Fibroblast of peridontal ligament (primary cell): ENCODE measurements at regions not wholly inside any gene's neighbourhood (a gene's known extent, or its start where the extent isn't known, plus 50 kb on each side); places are given as distances from the start of the nearest gene placed in this dataset.
"Not testable (repeated sequence)": the region's sequence is repeated elsewhere in the genome, so short reads cannot be mapped to it uniquely, and the experiment has no call there.

Experiments used
- DNase-seq: peaks from one replicate; pipeline ENCODE4 v3.0.0-alpha.2; 2010; ENCODE audit errors: extremely low read depth

DNA sequence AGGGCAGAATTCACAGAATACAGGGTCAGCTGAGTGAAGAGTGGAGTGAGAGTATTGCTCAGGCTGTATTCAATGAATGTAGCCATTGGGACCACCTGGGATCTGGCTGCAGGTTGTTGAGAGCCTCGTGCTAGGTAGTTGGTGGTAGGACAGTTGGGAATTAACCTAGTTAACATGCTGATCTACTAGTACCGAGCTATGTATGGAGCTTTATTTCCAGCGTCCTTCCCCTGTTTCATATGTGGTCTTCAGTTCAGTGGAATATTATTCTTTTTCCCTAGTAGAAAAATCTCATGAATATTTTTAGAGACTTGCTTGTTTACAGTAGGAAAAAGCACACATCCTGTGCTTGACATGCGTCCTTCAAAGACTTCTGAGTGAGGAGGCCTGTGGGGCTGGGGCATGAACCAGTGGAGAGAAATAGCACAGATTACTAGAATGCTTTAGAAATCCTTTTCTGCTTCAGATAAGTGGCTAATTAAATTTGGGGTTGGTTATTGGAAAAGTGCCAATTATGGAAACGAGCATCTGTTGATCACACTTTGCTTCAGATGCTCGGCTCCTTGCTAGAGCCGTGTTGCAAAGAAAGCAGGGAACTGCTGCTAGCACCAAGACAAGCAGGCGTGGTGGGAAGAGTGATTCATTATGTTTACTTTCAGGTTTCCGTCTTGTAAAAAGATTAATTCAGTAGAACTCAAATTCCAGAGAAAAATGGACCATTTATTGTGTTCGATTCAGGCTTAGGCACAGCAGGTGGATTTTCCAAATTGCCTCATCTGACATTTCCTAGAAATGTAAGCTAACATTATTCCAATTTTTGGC lies 53.6 kb downstream of the ARF6 start:
- DNase-seq = peak; percentile 79

DNA sequence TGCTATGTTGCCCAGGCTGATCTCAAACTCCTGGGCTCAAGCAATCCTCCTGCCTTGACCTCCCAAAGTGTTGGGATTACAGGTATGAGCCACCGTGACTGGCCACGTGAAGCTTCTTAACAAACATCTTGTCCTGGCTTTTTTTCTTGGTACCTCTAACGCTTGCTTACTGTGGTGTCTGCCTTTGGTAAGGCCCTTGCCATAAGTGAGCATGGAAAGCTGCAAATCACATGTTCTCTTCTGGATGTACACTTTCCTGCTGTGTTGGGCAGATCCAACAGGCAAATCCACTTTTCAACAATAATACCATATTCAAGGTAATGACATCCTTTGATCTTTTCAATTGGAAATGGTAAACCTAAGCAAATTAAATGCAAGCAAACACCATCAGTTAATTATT lies 54.6 kb downstream of the ARF6 start:
- DNase-seq = no peak

DNA sequence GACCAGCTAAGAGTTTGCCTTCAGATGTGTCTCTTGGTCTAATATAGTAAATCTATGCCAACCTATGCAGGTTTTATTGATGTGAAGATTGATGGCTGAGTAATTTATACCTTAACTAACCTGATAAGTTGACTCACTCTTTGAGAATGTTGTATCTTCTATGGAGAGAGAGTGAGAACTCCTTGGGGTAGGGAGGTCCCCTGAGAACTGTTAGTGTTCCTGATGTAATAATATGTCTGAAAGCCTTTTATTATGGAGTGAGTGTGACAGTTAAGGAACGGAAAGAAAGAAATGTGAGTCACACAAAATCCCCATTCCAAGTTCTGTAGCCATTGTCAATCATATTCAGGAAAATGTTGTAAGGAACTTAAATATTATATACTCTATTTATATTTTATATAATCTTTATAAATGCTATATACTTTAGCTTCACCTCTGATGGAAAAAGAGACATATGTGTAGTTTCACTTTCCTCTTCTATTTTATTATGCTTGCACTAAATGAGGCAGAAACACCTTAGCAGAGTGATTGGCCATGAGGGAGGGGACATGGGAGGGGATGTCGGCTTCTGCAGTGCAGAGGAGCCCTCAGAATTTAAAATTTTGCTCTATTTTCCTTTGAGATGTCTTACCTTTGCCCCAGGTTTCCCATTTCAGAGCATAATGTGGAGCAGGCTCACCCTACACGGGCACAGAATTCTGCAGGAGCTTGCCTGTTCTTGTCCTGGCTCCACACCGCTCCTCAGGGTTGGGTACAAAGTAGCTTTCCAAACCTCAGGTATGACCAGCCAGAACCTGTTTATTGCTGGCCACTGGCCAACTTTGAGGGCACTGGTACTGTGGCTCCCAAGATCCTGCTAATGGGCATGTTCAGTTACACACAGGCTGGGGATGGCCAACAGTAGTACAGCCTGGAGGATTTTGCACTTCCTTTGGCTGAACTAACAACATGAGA lies 57.7 kb downstream of the ARF6 start:
- DNase-seq = no peak

DNA sequence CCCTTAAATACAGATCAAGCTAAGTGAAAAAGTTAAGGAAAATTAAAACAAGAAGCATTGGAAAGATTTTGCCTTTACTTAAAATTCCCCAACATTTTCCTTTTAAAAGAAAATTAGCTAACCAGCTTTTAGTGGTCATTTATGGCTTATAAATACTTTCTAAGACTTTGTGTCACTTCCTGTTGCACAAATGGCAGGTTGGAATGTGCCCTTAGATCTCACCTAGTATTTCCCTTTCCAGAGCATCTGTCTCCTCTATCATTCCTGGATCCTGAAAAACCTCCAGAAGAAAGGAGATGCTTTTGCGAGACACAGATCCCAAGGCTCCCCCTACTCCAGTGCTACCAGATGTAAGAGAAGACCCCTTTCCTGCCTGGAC lies 58.3 kb downstream of the ARF6 start:
- no peak for DNase-seq

DNA sequence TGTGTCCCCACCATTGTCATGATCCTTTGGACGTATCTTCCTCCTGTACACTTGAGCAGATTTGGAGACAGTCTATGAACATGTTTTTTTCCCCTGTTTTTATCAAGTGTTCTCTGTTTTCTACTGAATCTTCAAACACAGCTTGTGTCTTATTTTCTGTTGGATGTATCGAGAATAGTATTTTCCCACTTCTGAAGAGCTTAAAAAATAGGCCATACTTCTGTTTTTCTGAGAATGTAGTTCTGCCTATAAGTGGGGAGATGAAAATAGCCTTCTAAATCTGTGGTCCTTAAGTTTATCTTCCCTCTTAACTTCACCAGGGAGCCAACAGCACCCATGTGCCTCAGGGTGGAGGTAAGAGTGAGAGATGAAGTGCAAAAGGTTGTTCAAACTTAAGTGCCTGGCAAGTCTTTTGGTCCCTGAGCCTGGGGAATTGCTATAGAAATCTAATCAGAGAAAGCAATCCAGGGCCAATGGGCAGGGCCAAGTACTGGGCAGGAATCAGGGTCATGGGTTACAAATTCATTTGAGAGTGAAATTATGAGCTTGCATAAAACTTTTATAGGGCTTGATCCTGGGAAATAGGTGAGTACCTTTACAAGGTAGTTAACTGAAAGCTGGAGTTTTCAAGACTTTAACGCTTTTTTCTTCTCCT lies 58.9 kb downstream of the ARF6 start:
- no peak for DNase-seq

DNA sequence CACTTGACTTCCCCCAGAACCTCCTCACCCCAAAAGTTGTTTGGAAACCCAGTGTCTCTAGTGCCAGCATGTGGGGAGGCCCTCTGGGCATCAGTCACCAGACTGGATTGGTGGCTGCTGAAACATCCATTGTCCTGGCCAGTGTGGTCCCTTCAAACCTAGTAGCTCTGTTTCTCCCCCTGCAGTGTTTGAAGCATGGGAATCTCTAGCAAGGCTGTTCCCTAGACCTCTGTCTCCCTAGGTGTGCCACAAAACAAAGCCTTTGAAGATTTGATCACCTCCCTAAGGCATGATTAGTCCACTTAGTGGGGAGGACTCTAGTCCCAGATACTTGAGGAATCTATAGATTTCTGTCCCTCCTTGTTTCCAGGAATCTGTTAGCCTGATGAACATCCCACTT lies 60.3 kb downstream of the ARF6 start:
- no peak for DNase-seq

DNA sequence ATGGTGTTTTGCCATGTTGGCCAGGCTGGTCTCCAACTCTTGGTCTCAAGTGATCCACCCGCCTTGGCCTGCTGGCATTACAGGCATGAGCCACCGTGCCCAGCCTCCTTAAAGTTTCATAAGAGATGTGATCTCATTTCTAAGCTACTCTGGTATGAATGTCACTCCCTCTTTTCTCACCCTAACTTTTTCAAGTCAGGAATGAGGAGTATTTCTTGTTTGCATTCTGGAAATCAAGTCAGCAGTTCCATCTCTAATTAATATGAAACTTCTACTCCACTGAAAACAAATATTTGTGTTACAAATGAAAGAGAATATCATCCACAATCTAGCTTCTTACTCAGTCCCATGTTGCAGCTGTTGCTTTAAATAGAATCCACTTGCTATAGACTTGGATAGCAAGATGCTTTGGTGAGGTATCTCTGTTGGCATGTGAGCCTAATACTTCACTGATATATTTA lies 61.3 kb downstream of the ARF6 start:
- peak; percentile 71 for DNase-seq

DNA sequence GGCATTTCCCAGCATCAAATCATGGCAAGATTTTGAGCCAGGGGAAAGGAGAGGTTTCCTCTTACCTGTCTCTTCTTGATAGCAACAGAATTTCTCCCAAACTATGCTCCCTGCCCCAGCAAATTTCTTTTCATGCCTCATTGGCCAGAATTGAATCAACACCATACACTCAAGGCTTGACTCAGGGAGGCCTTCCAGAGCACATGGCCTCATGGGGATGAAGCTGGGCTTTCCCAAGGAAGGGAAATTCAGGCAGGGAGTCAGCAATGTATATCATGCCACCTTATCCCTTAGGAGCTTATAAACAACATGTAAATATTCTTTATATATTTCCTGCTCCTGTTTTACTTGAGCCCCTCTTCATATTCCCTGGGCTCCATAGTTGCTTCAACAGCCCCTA lies 62.1 kb downstream of the ARF6 start:
- no peak for DNase-seq

DNA sequence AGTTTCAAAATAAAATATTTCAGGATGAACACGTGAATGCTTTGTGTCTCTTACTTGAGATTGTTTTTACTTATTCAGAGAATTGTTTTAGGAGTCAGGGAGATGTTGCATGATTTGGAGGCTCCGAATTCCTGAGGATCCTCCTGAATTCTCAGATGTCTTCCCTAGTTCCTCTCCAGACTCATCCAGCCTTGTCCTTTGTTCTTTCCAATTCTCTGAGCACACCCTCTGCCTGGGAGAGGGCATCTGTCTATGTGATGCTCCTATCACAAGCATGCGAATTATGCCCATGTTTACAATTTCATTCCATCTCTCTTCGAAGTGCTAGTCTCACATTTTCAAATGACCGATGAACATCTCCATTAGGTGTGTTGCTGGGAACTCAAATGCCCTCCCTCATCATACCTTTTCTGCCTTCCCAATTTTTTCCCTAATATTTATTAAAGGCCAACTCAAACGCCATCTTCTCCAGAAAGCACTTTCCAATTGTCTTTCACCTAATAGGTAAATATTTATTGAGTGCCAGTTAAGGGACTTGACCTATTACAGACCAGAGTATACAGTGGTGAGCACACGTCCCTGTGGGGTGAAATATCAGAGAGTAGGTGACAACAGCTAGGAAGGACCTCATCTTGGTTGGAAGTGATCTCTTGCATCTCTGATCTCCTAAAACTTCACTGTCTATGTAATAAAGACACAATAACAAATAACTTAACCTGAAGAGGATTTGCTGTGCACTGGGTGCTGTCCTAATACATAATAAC lies 64.4 kb downstream of the ARF6 start:
- DNase-seq = no peak

DNA sequence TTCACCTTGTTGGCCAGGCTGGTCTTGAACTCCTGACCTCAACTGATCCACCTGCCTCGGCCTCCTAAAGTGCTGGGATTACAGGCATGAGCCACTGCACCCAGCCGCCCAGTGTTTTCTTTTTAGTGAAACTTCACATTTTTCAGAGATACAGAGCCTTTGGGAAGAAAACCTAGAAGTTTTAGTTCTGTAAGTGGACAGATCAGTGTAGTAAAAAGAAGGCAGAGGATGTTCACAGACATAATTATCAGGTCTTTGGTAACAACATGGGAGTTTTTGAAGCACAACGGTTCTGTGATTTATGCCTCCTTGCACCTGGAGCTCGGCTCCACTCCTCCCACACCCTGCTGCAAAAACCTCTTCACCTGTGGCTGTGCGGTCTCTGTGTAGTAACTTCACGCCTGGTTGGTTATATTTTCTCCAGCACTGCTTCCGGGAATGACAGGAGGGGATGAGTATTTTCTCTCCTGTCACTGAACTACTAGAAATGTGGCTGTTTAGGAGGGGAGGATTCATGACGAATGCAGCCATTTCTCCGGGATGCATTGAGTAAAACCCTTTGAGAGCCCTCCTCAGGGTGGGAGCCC lies 67.0 kb downstream of the ARF6 start:
- no peak for DNase-seq

DNA sequence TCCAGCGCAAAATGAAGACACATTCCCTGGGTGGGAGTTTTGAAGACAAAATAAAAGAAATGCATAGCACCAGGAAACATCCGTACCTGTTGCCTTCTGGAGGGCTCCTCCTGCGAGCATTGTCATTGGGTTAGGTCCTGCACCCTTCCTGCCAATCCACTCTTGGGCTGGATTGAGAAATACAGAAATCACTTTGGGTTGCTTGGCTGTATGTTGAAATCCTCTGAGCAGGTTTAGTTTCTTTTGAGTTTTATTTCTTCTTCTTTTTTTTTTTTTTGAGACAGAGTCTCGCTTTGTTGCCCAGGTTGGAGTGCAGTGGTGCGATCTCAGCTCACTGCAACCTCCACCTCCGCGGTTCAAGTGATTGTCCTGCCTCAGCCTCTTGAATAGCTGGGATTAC lies 67.6 kb downstream of the ARF6 start:
- no peak for DNase-seq

DNA sequence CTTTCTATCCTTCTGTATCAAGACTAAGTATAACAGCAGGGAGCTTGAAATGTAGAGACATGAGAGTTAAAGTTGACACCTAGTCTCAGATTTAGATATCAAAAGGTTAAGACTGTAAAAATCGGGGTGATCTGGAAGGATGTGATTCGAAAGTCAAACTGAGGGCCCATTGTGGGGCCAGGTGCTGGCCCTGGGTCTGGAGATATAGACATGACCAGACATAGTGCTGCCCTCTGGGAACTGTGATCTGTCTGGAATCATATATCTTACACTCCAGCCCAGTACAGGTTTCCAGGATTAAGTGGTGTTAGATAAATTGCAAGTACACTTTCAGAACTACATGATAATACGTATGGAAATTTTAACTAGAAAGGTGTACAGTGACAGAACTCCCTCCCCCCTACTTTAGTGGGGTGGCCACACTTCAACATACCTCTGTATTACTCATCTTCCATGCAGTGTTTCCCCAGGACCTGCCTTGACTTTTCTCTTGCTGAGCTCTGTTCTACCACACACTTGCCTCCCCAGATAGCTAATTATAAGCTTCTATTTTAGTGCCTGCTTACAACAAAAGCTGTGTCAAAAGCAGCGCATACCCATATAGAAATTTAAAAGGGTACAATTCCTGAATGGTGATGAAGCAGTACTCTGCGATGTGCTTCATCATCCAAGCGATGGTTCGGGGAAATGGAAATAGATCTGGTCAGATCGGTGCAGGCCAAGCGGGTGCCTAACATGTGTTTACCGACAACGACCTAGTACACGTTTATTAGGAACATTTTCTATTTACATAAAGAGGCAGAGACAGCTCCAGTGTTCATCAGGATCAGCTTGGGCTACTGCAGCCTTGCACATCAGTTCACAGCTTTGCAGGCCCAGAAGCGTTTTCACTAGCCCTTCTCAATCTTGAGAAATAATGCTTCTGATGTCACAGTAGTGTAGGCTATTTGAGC lies 68.7 kb downstream of the ARF6 start:
- DNase-seq = no peak

DNA sequence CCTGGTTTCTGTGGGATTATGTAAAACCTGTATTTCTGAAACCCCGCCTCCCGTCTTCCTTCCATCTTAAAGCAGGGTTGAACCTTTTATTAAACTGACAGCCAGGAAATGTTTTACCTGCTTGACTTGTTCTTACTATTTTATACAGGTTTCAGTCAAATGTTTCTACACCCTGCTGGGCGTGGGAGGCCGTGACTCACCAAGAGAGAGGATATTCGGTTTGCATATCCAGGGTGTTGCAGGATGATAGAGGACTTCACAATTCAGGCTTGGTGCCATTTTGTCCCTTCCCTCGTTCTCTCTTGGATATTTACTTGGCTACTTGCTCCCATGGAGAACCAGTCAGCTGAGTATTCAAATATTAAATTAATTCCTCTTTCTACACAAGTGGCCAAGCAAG lies 69.7 kb downstream of the ARF6 start:
- DNase-seq = no peak

DNA sequence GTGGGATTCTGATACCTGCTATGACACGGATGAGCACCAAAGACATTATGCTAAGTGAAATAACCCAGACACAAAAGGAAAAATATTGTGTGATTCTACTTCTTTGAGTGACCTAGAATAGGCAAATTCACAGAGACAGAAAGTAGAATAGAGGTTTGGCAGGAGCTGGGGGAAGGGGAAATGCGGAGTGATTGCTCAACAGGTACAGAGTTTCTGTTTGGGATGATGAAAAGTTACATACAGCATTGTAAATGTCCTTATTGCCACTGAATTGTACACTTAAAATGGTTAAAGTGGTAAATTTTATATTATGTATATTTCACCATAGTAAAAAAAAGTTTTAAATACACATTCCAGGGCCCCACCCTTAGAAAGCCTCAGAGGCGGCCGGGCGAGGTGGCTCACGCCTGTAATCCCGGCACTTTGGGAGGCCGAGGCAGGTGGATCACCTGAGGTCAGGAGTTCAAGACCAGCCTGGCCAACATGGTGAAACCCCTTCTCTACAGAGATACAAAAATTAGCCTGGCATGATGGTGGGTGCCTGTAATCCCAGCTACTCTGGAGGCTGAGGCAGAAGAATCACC lies 72.3 kb downstream of the ARF6 start:
- DNase-seq = not testable (repeated sequence)

DNA sequence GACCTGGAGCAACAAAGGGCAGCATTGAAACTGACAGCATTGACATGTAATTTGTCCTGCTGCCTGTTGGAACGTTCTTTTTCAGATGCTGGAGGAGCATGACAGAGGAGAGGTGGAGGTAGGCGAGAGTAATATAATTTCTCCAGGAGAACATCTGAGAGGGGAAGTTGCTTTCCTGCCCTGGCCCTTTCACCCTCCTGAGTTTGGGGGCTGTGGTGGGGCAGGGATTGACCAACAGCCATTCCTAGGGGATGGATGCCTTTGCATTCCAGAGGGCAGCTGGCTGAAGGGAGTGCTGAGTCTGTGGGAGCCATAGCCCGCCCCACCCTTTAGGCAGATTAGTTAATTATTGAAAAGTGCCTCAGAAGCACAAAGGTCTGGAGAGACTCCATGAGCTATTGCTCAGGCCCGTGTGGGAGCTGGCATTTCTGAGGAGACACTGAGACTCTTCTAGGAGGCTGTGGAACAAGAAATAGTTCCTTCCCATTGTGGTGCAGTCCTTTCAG lies 73.5 kb downstream of the ARF6 start:
- peak; percentile 49 for DNase-seq

DNA sequence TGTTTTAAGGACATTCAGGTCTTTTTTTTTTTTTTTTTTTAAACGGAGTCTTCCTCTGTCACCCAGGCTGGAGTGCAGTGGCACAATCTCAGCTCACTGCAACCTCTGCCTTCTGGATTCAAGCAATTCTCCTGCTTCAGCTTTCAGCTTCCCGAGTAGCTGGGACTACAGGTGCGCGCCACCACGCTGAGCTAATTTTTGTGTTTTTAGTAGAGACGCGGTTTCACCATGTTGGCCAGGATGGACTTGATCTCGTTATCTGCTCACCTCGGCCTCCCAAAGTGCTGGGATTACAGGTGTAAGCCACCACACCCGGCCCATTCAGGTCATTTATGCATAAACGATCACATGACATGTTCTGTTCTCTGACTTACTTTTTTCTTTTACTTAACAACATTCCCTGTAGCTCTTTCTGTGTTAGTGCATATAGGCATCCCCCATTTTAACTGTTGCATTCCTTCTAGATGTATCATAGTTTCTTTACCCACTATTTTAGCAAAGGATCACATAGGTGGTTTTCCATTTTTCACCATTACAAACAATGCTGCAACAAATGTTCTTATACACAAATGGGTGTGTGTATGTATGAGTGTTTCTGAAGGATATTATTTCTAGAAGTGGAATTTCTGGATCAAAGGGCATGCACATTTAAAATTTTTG lies 74.2 kb downstream of the ARF6 start:
- no peak for DNase-seq

DNA sequence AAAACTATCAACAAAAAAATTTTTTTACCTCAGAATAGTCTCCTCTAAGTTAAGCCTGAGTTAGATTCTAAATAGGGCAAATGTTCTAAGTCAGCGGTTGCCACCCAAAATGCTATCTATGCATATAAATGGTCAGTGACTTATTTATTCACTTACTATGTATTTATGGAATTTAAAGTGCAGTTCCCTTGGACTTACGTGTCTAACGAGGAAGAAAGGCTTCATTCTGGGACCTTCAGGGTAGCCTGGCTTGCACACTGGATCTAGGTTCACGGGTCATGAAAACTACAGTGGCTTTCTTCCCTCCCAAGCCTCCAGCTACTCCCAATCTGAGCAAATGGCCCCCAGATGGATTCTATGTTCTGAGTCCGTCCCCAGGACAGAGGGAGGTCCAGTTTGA lies 77.1 kb downstream of the ARF6 start:
- no peak for DNase-seq

DNA sequence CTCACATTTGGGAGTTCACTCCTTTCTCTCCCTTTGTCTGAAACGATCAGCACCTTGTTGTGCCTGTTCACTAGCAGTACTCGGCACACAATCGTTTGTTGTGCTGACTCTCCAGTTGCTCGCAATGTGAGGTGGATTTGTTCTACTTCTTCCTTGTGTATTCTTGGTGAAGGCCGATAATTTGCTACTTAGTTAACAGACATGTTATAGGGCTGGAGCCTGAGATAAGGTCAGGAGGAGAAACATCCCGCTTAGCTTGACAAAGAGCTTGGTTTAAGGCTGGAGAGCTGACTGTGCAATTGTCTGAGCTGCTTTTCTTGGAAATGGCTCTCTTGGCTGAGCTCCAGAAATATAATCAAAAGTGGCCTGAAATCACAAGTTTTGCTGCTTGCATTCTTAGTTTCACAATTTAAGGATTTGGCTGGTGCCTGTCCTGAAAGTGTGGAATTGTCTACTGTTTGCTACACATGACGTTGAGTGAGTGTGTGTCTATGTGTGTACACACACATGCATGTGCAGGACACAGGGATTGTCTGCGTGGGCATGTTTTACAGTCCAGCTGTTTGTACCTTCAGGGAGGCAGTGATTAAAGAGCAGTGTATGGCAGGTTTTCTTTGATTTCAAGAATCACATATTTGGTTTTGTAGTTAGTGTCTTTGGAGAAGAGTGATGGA lies 77.7 kb downstream of the ARF6 start:
- peak; percentile 89 for DNase-seq
